ENCODE measurements at regions not wholly inside any gene's neighbourhood (a gene's known extent, or its start where the extent isn't known, plus 50 kb on each side); places are given as distances from the start of the nearest gene placed in this dataset.

DNA sequence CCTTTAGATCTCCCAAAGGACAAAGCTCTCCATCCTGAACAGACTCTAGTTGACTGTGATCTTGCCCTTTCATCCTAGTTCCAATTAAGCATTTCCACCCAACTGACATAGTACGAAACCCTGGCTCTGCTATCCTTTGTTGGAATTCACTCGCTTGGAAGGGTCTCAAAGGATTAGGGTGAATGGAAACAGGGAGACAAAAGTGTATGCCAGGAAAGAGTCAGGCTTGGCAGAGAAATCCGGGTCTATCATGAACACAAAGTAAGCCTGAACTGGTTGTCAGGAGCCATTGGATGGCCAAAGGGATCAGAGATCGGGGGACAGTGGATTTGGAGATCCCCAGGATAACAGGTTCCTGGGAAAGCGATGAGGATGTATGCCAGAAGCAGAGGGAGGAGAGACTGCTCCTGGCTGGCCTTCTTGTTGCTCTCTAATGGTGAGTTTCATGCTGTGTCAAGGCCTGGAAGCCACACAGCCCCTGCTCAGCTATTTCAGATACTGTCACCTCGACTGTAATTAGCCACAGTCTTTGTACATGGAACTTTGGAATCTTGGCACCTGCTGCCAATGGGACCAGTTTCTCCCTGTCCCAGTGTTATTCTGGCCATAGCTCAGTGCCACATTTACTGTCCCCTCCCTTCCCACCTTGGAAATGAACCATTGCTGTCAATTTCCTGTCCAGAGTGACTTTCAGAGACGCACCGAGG lies 1168.7 kb upstream of the AUTS2 start:
- TF ChIP-seq, protein P1, sequence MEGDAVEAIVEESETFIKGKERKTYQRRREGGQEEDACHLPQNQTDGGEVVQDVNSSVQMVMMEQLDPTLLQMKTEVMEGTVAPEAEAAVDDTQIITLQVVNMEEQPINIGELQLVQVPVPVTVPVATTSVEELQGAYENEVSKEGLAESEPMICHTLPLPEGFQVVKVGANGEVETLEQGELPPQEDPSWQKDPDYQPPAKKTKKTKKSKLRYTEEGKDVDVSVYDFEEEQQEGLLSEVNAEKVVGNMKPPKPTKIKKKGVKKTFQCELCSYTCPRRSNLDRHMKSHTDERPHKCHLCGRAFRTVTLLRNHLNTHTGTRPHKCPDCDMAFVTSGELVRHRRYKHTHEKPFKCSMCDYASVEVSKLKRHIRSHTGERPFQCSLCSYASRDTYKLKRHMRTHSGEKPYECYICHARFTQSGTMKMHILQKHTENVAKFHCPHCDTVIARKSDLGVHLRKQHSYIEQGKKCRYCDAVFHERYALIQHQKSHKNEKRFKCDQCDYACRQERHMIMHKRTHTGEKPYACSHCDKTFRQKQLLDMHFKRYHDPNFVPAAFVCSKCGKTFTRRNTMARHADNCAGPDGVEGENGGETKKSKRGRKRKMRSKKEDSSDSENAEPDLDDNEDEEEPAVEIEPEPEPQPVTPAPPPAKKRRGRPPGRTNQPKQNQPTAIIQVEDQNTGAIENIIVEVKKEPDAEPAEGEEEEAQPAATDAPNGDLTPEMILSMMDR (IDR thresholded peaks at IDR 0.05; ENCODE audit: low read length): no peak
- no peak for TF ChIP-seq EZH2 (optimal IDR thresholded peaks at IDR 0.05; ENCODE audit: low read depth, low read length)
